ENCODE measurements at regions not wholly inside any gene's neighbourhood (a gene's known extent, or its start where the extent isn't known, plus 50 kb on each side); places are given as distances from the start of the nearest gene placed in this dataset.

- TF ChIP-seq CTCF (IDR thresholded peaks at IDR 0.05): no peak
- TF ChIP-seq POLR2A (IDR thresholded peaks at IDR 0.05): no peak
- ATAC-seq (no peak), DNase-seq (no peak)
- no peaks in the 10 kb centered on the region for H3K27me3 ChIP-seq
- WGBS, 2 donors: 60 to 63% methylated on average over 2 of the region's 2 CpGs
- no peaks in the 10 kb centered on the region for H3K36me3 ChIP-seq (replicated peaks in 1 of 2; ENCODE audit: insufficient read depth in 1 of 2, low read depth in 2 of 2)
- no peaks in the 10 kb centered on the region for H3K9me3 ChIP-seq
- no peaks in the 10 kb centered on the region for H3K4me1 ChIP-seq
- intact Hi-C loops (cut with DNase I): no loop called here
- H3K27ac ChIP-seq: no peak overlapping the region
- no peak overlapping the region for H3K4me3 ChIP-seq
These were observed 91.2 kb downstream of the OXGR1 start for GRCh38 chr13:96903085-96903484.

GRCh38 chr13:96900986-96901385 lies 93.3 kb downstream of the OXGR1 start:
- Histone ChIP-seq H3K27me3 (no peaks in the 10 kb centered on the region), H3K36me3 (replicated peaks in 1 of 2; ENCODE audit: insufficient read depth in 1 of 2, low read depth in 2 of 2) (no peaks in the 10 kb centered on the region), H3K27ac (no peak overlapping the region), H3K9me3 (no peaks in the 10 kb centered on the region), H3K4me1 (no peaks in the 10 kb centered on the region), H3K4me3 (no peak overlapping the region)
- ATAC-seq (no peak), DNase-seq (no peak)
- intact Hi-C loops (cut with DNase I): no loop called here
- no peak for TF ChIP-seq CTCF (IDR thresholded peaks at IDR 0.05)
- no peak for TF ChIP-seq POLR2A (IDR thresholded peaks at IDR 0.05)
- 8 to 9% methylated on average over 4 of the region's 4 CpGs for WGBS, 2 donors

DNA sequence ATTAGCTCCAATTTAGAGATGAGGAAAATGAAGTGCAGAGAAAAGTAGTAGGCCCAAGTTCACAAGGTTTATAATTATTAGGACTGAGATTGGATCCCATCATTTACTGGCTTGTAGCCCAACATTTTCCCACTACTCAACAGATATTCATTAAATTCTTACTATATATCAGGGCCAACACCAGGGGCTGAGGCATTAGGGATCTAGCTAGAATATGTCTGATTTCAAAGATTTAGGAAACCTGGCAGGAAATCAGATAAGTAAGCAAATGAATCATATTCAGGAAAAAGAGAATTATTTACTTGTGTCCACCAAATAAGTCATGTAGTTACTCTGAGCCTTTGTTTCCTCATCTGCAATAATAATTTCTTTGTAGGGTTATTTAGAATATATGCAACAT lies 94.3 kb downstream of the OXGR1 start:
- H3K27ac ChIP-seq: no peak overlapping the region
- H3K4me1 ChIP-seq: no peaks in the 10 kb centered on the region
- intact Hi-C loops (cut with DNase I): no loop called here
- no peak for ATAC-seq
- no peaks in the 10 kb centered on the region for H3K27me3 ChIP-seq
- H3K36me3 ChIP-seq (replicated peaks in 1 of 2; ENCODE audit: insufficient read depth in 1 of 2, low read depth in 2 of 2): no peaks in the 10 kb centered on the region
- TF ChIP-seq CTCF (IDR thresholded peaks at IDR 0.05) (no peak), POLR2A (IDR thresholded peaks at IDR 0.05) (no peak)
- H3K4me3 ChIP-seq: no peak overlapping the region
- no peak for DNase-seq
- no peaks in the 10 kb centered on the region for H3K9me3 ChIP-seq

- TF ChIP-seq CTCF (IDR thresholded peaks at IDR 0.05) (no peak), POLR2A (IDR thresholded peaks at IDR 0.05) (no peak)
- H3K4me3 ChIP-seq: no peak overlapping the region
- no peak overlapping the region for H3K27ac ChIP-seq
- no peaks in the 10 kb centered on the region for H3K9me3 ChIP-seq
- DNase-seq (no peak), ATAC-seq (no peak)
- 44 to 51% methylated on average over 6 of the region's 6 CpGs for WGBS, 2 donors
- H3K27me3 ChIP-seq: no peaks in the 10 kb centered on the region
- no peaks in the 10 kb centered on the region for H3K36me3 ChIP-seq (replicated peaks in 1 of 2; ENCODE audit: insufficient read depth in 1 of 2, low read depth in 2 of 2)
- no peaks in the 10 kb centered on the region for H3K4me1 ChIP-seq
- intact Hi-C loops (cut with DNase I): no loop called here
These were observed 95.5 kb downstream of the OXGR1 start for GRCh38 chr13:96898646-96899254.

DNA sequence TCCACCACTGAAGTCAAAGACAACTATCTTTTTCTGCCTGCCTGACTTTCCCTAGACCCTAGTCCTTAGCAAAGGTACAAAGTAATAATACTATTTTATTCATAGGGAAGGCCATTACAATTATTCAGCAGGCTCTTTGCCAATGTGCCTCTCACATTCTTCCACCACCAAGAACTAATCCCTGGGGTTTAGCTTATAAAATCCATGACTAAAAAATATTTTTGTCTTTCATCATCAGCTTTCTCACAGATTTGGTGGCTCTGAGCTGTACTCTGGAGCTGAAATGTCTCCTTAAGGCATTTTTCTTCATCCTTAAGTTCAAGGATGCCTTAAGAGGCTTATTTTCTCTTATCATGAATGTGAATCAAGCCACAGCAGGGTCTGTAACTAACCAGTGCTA lies 96.1 kb downstream of the OXGR1 start:
- Histone ChIP-seq H3K4me1 (no peaks in the 10 kb centered on the region), H3K36me3 (replicated peaks in 1 of 2; ENCODE audit: insufficient read depth in 1 of 2, low read depth in 2 of 2) (no peaks in the 10 kb centered on the region), H3K4me3 (no peak overlapping the region), H3K27ac (no peak overlapping the region), H3K27me3 (no peaks in the 10 kb centered on the region), H3K9me3 (no peaks in the 10 kb centered on the region)
- TF ChIP-seq POLR2A (IDR thresholded peaks at IDR 0.05): no peak
- TF ChIP-seq CTCF (IDR thresholded peaks at IDR 0.05): no peak
- intact Hi-C loops (cut with DNase I): no loop called here
- ATAC-seq (no peak), DNase-seq (no peak)
